HCT116 (cell line): ENCODE measurements at regions not wholly inside any gene's neighbourhood (a gene's known extent, or its start where the extent isn't known, plus 50 kb on each side); places are given as distances from the start of the nearest gene placed in this dataset.

ENCODE experiments used
- ATAC-seq: fragments of 200-7000 bp; cut with Tn5 transposase; 2 replicates; pipeline ENCODE4 v1.9.1; 2020; ENCODE audit warnings: mild to moderate bottlenecking, moderate library complexity
- BruUV-seq: library from RNA; stranded (reverse); fragments of 400-500 nt; replicated peaks from 2 replicates; lab custom pipeline; 2021; lab: Mats Ljungman, UMichigan
- CTCF ChIA-PET: fragments of 300-600 bp; sonication (Branson Sonifier 250); formaldehyde crosslinking; loops from one replicate; lab custom pipeline; 2021; ENCODE audit warnings: antibody characterized with exemption; lab: Charles Lee
- POLR2A ChIA-PET: fragments of 300-600, 350-600 bp; sonication (Branson Sonifier 250); formaldehyde crosslinking; loops from one replicate; lab custom pipeline; 2021; ENCODE audit warnings: antibody characterized with exemption; lab: Charles Lee
- RAD21 ChIA-PET, 2 experiments: fragments of 300-600 bp; sonication (Branson Sonifier 250); formaldehyde crosslinking; loops; one replicate each; lab custom pipeline; 2023; ENCODE audit warnings: low total read pairs in 2 of 2; ENCODE audit not compliant: uncharacterized antibody in 2 of 2, unreplicated experiment in 2 of 2, low non-redundant PET in 1 of 2; lab: Charles Lee
- DNase-seq: peaks from one replicate; pipeline ENCODE4 v3.0.0-alpha.2; 2010; ENCODE audit warnings: low read depth, low spot score
- H2AFZ ChIP-seq: fragments of 200-600 bp; shearing (Covaris generic), sonication (generic); 2 replicates; pipeline ENCODE4 v1.6.1; 2017; ENCODE audit warnings: low read depth, mixed run types, mixed read lengths, antibody characterized with exemption, low read length; ENCODE audit not compliant: poor library complexity, severe bottlenecking
- H3K27ac ChIP-seq: 2 replicates; pipeline ENCODE4 v1.5.1; 2012; ENCODE audit warnings: low read depth, low read length
- H3K27me3 ChIP-seq: fragments of 200-600 bp; sonication (generic); 2 replicates; pipeline ENCODE4 v1.6.1; 2016; ENCODE audit warnings: mixed run types, low read length, mixed read lengths; ENCODE audit not compliant: insufficient read depth
- H3K36me3 ChIP-seq, 2 experiments: fragments of 200-500 bp in 1 of 2; fragments of 200-600 bp in 1 of 2; sonication (Bioruptor generic) in 1 of 2; sonication (generic) in 1 of 2; 2 replicates each; pipeline versions ENCODE4 v1.5.1 to v1.6.1; 2014 to 2016; ENCODE audit warnings: low read length in 2 of 2, inconsistent platforms in 1 of 2, mixed read lengths in 1 of 2, mixed run types in 1 of 2; ENCODE audit not compliant: insufficient read depth in 2 of 2, control insufficient read depth in 1 of 2
- H3K4me1 ChIP-seq, 2 experiments: fragments of 200-600 bp in 1 of 2; sonication (generic) in 1 of 2; 2 replicates each; pipeline versions ENCODE4 v1.5.1 to v1.6.1; 2012 to 2017; ENCODE audit warnings: low read length in 2 of 2, inconsistent platforms in 1 of 2, mild to moderate bottlenecking in 1 of 2, mixed read lengths in 1 of 2, mixed run types in 1 of 2, moderate library complexity in 1 of 2; ENCODE audit not compliant: insufficient read depth in 2 of 2, control insufficient read depth in 1 of 2
- H3K4me2 ChIP-seq: fragments of 200-600 bp; sonication (generic); 2 replicates; pipeline ENCODE4 v1.6.1; 2017; ENCODE audit warnings: mixed run types, low read length, mixed read lengths
- H3K4me3 ChIP-seq, 2 experiments: fragments of 200-600 bp in 1 of 2; sonication (generic) in 1 of 2; replicated peaks in 1 of 2; 2 replicates each; pipeline ENCODE4 v1.5.1; 2011 to 2016; ENCODE audit warnings: low read length in 2 of 2, control low read depth in 1 of 2, low read depth in 1 of 2, mild to moderate bottlenecking in 1 of 2, mixed read lengths in 1 of 2, mixed run types in 1 of 2
- H3K79me2 ChIP-seq: fragments of 200-600 bp; sonication (generic); 2 replicates; pipeline ENCODE4 v1.6.1; 2017; ENCODE audit warnings: mild to moderate bottlenecking, mixed run types, low read length, moderate library complexity, mixed read lengths; ENCODE audit not compliant: insufficient read depth
- H3K9ac ChIP-seq: fragments of 200-600 bp; sonication (generic); 2 replicates; pipeline ENCODE4 v1.6.1; 2016; ENCODE audit warnings: low read length, mixed read lengths
- H3K9me2 ChIP-seq: fragments of 200-600 bp; sonication (generic), shearing (Covaris generic); 2 replicates; pipeline ENCODE4 v1.6.1; 2017; ENCODE audit warnings: mixed run types, mild to moderate bottlenecking, moderate library complexity; ENCODE audit not compliant: insufficient read depth
- H3K9me3 ChIP-seq, 2 experiments: fragments of 200-500 bp in 1 of 2; fragments of 200-600 bp in 1 of 2; sonication (Bioruptor generic) in 1 of 2; sonication (generic) in 1 of 2; 2 replicates each; pipeline ENCODE4 v1.6.1; 2014 to 2017; ENCODE audit warnings: low read length in 2 of 2, mixed read lengths in 2 of 2, inconsistent platforms in 1 of 2, low read depth in 1 of 2, mild to moderate bottlenecking in 1 of 2, mixed run types in 1 of 2, moderate library complexity in 1 of 2; ENCODE audit not compliant: control insufficient read depth in 1 of 2, insufficient read depth in 1 of 2
- H4K20me1 ChIP-seq: fragments of 200-600 bp; sonication (generic), shearing (Covaris generic); 2 replicates; pipeline ENCODE4 v1.6.1; 2017; ENCODE audit warnings: mixed run types, mild to moderate bottlenecking, moderate library complexity; ENCODE audit not compliant: insufficient read depth
- CEBPB ChIP-seq: IDR thresholded peaks from 2 replicates; pipeline ENCODE4 v1.6.1; 2012; ENCODE audit warnings: low read depth
- ELF1 ChIP-seq: IDR thresholded peaks from 2 replicates; pipeline ENCODE4 v1.6.1; 2012; ENCODE audit warnings: low read depth, borderline replicate concordance
- EZH2phosphoT487 ChIP-seq: fragments of 200-600 bp; IDR thresholded peaks from 2 replicates; pipeline ENCODE4 v1.6.1; 2018; ENCODE audit warnings: antibody characterized with exemption, borderline replicate concordance
- JUND ChIP-seq: IDR thresholded peaks from 2 replicates; pipeline ENCODE4 v1.6.1; 2012
- POLR2A ChIP-seq: IDR thresholded peaks from 2 replicates; pipeline ENCODE4 v1.7.0; 2011; ENCODE audit warnings: borderline replicate concordance; ENCODE audit not compliant: insufficient read depth, insufficient read length; ENCODE audit errors: extremely low read depth
- POLR2AphosphoS5 ChIP-seq: IDR thresholded peaks from 2 replicates; pipeline ENCODE4 v1.6.1; 2011; ENCODE audit warnings: mild to moderate bottlenecking, low read depth, low read length, moderate library complexity
- SIN3A ChIP-seq: IDR thresholded peaks from 2 replicates; pipeline ENCODE4 v1.6.1; 2012; ENCODE audit warnings: low read depth
- SP1 ChIP-seq: IDR thresholded peaks from 2 replicates; pipeline ENCODE4 v1.6.1; 2012; ENCODE audit warnings: low read depth
- SRF ChIP-seq: IDR thresholded peaks from 2 replicates; pipeline ENCODE4 v1.6.1; 2012; ENCODE audit warnings: low read depth
- YY1 ChIP-seq: IDR thresholded peaks from 2 replicates; pipeline ENCODE4 v1.6.1; 2011; ENCODE audit warnings: low read length, low read depth, moderate library complexity, mild to moderate bottlenecking; ENCODE audit not compliant: insufficient replicate concordance; ENCODE audit errors: extremely low read depth
- intact Hi-C: fragments of 100-400 bp; cut with micrococcal nuclease; formaldehyde crosslinking; loops from 2 replicates; pipeline ENCODE4 v1.10.0; 2022

DNA sequence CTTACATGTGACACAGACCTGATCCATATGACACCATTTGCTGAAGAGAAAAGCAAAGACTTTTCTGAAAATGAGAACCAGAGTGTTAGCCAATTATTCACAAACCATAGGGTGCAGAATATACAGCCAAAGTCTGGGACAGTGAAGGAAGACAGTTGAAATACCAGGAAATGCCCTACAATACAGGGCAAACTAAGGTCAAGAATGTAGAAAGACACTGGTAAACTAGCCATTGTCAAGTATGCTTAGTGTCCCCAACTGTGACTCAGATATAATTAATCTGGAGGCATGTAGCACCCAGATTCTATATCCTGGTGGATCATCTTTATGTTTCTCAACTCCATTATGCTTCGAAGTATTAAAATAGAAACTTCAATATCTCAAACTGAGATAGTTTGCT is 200.9 kb upstream of the FSTL5 start:
- no peak overlapping the region for H3K4me3 ChIP-seq
- H4K20me1 ChIP-seq = no peaks in the 10 kb centered on the region
- H3K79me2 ChIP-seq = no peaks in the 10 kb centered on the region
- DNase-seq = no peak
- intact Hi-C loops = no loop called here
- no TSS peak for BruUV-seq
- no peaks in the 10 kb centered on the region for H3K9me3 ChIP-seq
- ATAC-seq = no peak
- TF ChIP-seq YY1 (no peak), SIN3A (no peak), ELF1 (no peak), POLR2A (no peak), JUND (no peak), EZH2phosphoT487 (no peak), SRF (no peak), POLR2AphosphoS5 (no peak)
- H2AFZ ChIP-seq = no peak overlapping the region
- POLR2A ChIA-PET = no interaction called here
- RAD21 ChIA-PET = no interaction called here
- H3K9ac ChIP-seq = no peak overlapping the region
- H3K27me3 ChIP-seq = no peaks in the 10 kb centered on the region
- H3K4me1 ChIP-seq = 0 out of 4 replicates have a peak, but pooled peaks cover 0 to 3% of the 10 kb centered on the region in 2 experiments
- no peak overlapping the region for H3K27ac ChIP-seq
- no peaks in the 10 kb centered on the region for H3K36me3 ChIP-seq
- H3K4me2 ChIP-seq = no peak overlapping the region
- no peaks in the 10 kb centered on the region for H3K9me2 ChIP-seq
- CTCF ChIA-PET = no interaction called here

DNA sequence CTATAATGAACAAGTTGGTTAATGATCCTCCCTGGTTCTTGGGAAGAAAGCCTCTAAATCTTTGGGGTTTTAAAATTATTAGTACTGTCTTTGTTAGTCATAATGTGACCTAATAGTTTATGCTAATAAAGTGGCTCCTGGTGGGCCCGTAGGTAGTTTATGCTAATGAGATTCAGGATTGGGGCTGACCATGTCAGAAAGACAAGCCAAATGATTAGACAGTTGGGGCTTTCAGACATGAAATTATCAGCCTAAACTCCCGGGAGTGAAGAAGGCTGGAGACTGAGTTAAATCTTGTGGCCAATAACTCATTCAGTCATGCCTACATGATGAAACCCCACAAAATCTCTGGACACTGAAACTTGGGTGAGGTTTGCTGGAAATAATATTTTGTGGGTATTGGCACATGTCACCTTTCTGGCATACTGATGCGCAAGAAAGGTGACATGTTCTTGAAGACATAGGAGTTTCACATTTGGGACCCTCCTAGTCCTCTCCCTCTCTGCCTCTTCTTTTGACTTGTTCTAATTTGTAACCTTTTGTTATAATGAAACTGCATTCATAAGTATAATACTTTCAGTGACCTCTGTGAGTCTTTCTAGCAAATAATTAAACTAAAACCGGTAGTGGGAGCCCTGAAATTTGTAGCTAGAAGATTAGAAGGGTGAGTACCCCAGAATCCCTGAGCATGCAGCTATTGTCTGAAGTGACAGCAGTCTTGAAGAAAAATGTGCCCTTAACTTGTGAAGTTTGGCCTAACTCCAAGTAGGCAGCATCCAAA is 196.8 kb upstream of the FSTL5 start:
- Histone ChIP-seq H4K20me1 (no peaks in the 10 kb centered on the region), H3K9me3 (no peaks in the 10 kb centered on the region), H2AFZ (no peak overlapping the region), H3K79me2 (no peaks in the 10 kb centered on the region), H3K27ac (no peak overlapping the region), H3K36me3 (no peaks in the 10 kb centered on the region), H3K4me3 (no peak overlapping the region), H3K4me2 (no peak overlapping the region), H3K27me3 (no peaks in the 10 kb centered on the region), H3K4me1 (0 out of 4 replicates have a peak, but pooled peaks cover 0 to 3% of the 10 kb centered on the region in 2 experiments), H3K9me2 (no peaks in the 10 kb centered on the region), H3K9ac (no peak overlapping the region)
- DNase-seq (no peak), ATAC-seq (no peak)
- ChIA-PET RAD21 (no interaction called here), POLR2A (no interaction called here), CTCF (no interaction called here)
- no TSS peak for BruUV-seq
- TF ChIP-seq SP1 (no peak), CEBPB (no peak)
- intact Hi-C loops = no loop called here
